ENCODE measurements at regions not wholly inside any gene's neighbourhood (a gene's known extent, or its start where the extent isn't known, plus 50 kb on each side); places are given as distances from the start of the nearest gene placed in this dataset.

- TF ChIP-seq EZH2 (IDR thresholded peaks at IDR 0.05; ENCODE audit: low read depth, unreplicated experiment) (no peak), ZNF331 (CRISPR knock-in tag; IDR thresholded peaks at IDR 0.05; ENCODE audit: low read depth) (no peak), REST (IDR thresholded peaks at IDR 0.05; ENCODE audit: unreplicated experiment) (no peak), CTCF (conservative IDR thresholded peaks at IDR 0.05; ENCODE audit: low read depth in 2 of 2) (no peak), ZNF114 (CRISPR knock-in tag; IDR thresholded peaks at IDR 0.05) (no peak), JUNB (IDR thresholded peaks at IDR 0.05; ENCODE audit: unreplicated experiment) (no peak), STAT1 (IDR thresholded peaks at IDR 0.05; ENCODE audit: unreplicated experiment) (no peak), ETS1 (IDR thresholded peaks at IDR 0.05) (no peak), NANOG (IDR thresholded peaks at IDR 0.05; ENCODE audit: borderline replicate concordance) (no peak)
These were observed 188.1 kb downstream of the QDPR start (continued) for GRCh38 chr4:17323554-17324385.

- TF ChIP-seq REST (IDR thresholded peaks at IDR 0.05; ENCODE audit: unreplicated experiment) (peak; percentile 44), POLR2AphosphoS5 (IDR thresholded peaks at IDR 0.05; ENCODE audit: low read depth) (no peak), ZNF331 (CRISPR knock-in tag; IDR thresholded peaks at IDR 0.05; ENCODE audit: low read depth) (no peak), EZH2phosphoT487 (IDR thresholded peaks at IDR 0.05; ENCODE audit: unreplicated experiment) (no peak)
- H3K4me2 ChIP-seq = no peak overlapping the region
- Mint-ChIP-seq H3K27ac (no peak overlapping the region), H3K36me3 (ENCODE audit: low read depth) (no peaks in the 10 kb centered on the region), H3K4me1 (peaks cover 13% of the 10 kb centered on the region; the same call in 2 of the 3 replicates), H3K27me3 (ENCODE audit: insufficient read depth, low read depth, poor library complexity) (no peaks in the 10 kb centered on the region), H3K4me3 (no peak overlapping the region), H3K9me3 (no peaks in the 10 kb centered on the region)
- ATAC-seq = no peak
- H3K36me3 ChIP-seq (ENCODE audit: insufficient read depth) = no peaks in the 10 kb centered on the region
- no peaks in the 10 kb centered on the region for H3K79me2 ChIP-seq (replicated peaks; ENCODE audit: insufficient read depth)
- no peaks in the 10 kb centered on the region for H4K20me1 ChIP-seq (replicated peaks; ENCODE audit: insufficient read depth)
- no peaks in the 10 kb centered on the region for H3K9me2 ChIP-seq (ENCODE audit: insufficient read depth)
- no peak overlapping the region for H3K27ac ChIP-seq (ENCODE audit: low read depth)
- peaks cover 8% of the 10 kb centered on the region for H3K4me1 ChIP-seq (ENCODE audit: insufficient read depth)
- no peak overlapping the region for H3K4me3 ChIP-seq
- no peaks in the 10 kb centered on the region for H3F3A ChIP-seq (replicated peaks; ENCODE audit: low read depth)
- H3K27me3 ChIP-seq (ENCODE audit: insufficient read depth) = no peaks in the 10 kb centered on the region
- H2AFZ ChIP-seq = no peak overlapping the region
- no peak for DNase-seq (ENCODE audit: low spot score)
These were observed 189.4 kb downstream of the QDPR start for GRCh38 chr4:17322514-17322913.

Measured in GM23338 (cell line).